KG1 (cell line): ENCODE measurements at regions not wholly inside any gene's neighbourhood (a gene's known extent, or its start where the extent isn't known, plus 50 kb on each side); places are given as distances from the start of the nearest gene placed in this dataset.

Experiments used
- DNase-seq: peaks from one replicate; lab custom pipeline; 2025; lab: John Stamatoyannopoulos, UW

GRCh38 chr4:66694739-66695138 is 850.6 kb downstream of the CENPC start:
- no peak for DNase-seq

DNA sequence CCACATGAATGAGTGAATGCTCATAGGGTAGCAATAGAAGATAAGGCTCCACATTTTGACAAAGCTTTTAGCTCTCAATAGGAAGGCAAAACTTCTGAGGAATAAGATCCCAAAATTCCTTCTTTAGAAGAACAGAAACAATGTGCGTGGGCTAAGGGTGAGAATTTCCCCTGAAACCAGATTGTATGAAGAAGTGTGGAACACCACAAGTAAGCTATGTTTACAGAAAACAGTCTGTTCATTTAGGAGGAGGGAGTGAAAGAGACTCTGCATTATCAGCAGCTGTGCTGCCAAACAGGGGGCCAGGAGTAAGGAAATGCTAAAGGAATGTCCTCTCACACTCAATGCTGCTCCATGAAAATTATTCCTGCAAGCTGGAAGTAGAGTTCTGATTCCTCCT is 851.6 kb downstream of the CENPC start:
- DNase-seq, result no peak

GRCh38 chr4:66691101-66691500 is 854.2 kb downstream of the CENPC start:
- no peak for DNase-seq

DNA sequence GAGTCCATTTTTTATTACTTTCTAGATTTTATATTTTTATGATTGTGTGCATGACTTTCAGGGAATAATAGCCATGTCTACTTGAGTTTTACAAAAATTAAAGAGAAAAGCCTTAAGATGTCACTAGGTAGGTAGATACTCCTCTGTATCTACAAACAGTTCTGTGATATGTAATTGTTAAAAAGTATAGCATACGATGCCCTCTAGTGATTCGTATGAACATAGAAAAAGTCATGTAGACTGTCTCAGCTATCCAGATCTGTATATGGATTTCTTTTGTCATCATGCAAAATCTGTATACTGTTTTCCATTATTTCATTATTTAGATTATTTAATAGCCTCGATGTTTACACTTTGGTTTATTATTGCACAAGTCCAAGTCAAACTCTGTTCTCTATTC is 856.6 kb downstream of the CENPC start:
- no peak for DNase-seq

DNA sequence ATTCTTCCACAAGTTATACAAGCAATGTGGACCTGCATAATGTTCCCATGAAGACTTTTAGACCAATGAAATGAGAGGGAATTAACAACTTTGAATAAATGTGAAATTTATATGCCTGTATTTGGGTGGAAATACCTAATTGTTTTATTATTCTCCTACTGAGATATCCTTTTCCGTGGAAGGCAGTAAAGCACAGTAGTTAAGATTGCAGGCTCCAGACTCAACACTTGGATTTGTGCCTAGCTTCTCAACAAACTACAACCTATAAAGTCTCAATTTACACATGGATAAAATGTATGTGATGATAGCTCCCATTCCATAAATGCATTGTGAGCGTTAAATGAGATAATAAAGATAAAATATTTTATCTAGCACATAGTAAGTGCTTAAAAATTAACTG is 857.8 kb downstream of the CENPC start:
- no peak for DNase-seq

DNA sequence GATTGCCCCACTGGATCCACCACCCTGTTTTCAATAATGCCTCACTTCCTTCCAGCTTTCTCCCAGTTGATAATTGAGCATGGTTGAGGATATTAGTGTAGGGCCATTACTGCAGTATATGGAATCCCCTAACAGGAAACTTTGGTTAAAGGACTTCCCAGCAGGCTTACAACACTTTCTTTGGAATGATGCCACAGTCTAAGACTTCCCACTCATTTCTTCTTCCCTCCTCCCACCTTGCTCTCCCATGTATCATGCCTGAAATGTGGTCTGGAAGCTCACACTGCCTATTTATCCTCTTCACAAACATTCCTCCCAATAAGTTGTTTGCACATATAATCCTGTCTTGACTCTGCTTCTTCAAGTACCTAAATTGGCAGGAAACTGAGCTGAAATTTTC is 863.3 kb downstream of the CENPC start:
- DNase-seq, result no peak

DNA sequence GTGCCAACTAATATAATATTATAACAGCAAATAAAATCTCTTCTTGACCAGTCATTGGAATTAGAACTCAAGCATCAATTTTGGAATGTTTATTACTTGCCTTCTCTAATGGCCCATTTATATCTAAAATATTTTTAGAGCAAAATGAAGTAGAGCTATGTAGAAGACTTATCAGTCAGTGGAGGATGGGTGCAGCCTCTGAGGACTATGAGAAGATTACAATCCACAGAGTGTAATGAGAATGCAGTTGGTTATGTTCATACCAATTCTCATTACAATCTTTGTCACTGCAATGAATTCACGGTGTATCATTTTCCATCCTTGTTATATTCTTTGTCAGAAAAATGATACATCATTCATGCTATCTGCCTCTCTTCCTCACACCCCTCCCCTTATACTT is 878.1 kb downstream of the CENPC start:
- no peak for DNase-seq

GRCh38 chr4:66662620-66663019 is 882.7 kb downstream of the CENPC start:
- DNase-seq, result no peak

DNA sequence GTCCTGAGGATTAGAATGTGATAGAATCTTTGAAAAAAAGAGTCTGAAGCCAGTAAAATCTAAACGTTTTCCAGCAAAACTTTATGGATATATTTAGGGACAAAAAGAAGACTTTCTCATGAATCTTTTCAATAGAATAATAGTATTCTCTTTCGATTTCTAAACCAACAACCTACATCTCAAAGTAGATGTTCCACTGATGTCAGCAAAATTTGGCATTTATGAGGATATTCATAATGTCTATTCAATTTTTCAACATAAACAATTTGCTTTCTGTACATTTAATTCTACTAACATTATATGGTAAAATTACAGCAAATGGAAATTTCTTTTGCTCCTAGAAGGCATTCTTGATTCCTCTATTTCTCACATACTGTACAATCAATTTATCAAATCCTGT is 886.5 kb downstream of the CENPC start:
- no peak for DNase-seq

DNA sequence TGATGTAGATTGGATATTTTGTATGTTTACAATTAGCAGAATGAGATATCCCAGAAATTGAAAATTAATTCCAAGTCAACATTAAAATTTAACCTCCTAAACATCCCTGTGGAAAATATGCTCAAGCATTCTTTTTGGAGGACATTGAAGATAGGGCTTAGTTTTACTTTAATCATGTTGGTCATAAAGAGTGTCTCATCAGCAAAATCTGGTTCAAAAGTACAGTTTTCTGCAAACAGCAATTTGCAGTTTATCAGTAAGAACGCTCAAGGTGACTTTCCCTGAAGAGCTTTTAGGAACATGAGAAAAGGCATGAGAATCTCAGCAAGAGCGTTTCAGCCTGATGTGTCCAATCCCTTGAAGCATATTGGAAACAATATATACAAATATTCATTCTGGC is 889.8 kb downstream of the CENPC start:
- no peak for DNase-seq

GRCh38 chr4:66653937-66654336 is 891.4 kb downstream of the CENPC start:
- no peak for DNase-seq

DNA sequence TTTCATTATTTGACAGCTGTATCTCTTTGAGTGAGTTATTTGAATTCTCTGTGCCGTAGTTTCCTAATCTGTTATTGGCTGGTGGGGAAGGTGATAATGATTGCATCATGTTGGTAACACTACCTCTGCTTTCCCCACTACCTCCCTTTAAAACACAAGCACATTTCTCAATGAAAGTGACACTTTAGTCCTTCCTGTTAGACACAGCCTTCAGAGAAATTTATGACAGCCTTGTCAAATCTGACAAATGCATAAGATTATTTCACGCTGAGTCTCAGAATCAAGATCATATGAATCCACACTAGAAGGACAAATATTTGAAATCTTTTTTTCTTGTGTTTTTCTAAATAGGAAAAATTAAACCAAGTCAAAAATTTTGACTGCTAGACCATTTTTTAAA is 896.1 kb downstream of the CENPC start:
- DNase-seq, result no peak

DNA sequence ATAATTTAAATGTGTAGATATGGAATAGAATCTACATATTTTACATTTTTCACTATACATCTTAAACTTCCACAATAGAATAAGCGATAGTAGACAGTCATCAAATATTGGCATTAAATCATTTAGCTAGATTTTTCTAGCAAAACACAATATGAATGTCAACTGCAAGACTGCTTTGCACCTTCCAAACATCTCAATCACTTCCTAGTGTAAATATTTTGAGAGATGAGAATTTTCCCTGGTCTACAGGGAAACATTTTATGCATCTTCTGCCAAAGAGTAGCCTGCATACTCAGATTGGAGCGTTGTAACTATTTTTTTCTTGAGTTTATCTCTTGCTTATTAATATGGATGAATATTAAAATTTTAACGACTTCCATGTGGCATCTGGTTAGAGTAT is 897.4 kb downstream of the CENPC start:
- no peak for DNase-seq

DNA sequence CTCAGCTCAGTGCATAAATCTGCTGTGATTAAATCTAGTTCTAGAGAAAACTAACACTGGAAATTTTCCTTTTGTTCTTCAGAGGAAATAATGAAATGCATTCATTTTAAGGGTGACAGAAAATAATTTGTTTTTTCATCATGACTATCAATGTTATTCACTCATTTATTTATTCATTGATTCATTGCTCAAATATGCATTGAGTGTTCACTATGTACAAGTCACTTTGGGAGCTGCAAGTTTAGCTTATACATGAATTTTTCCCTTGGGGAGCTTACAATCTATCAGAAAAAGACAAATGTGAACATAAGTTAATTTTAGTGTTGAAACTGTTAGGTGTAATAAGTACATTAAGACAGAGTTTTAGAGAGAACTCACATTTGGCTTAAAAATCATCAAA is 897.8 kb downstream of the CENPC start:
- no peak for DNase-seq

DNA sequence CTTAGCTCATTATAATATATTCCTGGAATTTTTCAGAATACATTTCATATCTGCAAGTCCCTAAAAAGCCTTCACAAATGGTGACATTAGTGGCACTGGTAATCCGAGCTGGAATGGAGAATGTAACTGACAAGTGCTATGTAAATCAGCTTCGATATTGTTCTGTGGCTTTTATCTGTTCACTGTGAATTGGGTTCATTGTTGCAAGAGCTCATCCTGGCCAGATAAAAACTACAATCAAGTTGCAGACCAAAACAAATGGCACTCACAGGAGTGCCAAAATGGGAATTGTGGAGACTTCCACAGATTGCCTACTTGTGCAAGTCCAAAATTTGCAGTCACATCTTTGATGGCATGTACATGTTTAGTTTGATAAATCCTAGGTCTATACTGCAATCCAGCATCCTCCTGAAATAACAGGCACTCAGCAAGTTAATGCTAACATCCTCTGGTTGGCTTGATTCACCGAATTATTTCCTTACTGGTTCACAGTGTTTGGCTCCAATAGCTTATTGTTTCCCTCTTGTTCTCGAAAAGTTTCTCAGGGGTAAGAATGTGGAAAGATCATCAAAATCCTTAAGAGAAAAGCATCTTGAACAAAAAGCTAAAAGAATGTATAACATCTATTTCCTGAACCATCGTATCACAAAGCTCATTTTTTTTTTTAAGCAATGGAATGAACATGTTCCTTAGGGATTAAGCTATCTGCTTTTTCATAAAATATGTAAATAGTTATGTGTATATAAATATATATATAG is 904.9 kb downstream of the CENPC start:
- no peak for DNase-seq

- DNase-seq, result no peak
Measured at GRCh38 chr4:66639361-66639760, 905.9 kb downstream of the CENPC start.

DNA sequence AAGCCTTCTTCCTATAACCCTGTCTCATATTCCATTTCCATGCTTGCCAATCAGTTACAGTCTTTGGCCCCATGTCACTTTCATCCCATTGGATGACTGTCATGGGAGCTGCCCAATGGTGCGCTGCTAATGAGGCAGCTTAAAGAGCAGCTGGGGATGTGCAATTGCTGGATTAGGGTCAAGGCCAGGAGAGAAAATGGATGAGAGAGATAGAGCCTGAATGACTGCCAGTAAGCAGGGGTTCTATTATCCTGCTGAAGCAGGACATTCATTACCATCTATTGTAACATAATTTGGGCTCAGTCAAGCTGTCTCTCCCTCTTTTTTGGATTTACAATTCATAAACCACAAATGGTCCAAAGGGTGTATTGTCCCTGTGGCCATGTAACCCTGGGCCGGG is 909.0 kb downstream of the CENPC start:
- DNase-seq, result no peak

DNA sequence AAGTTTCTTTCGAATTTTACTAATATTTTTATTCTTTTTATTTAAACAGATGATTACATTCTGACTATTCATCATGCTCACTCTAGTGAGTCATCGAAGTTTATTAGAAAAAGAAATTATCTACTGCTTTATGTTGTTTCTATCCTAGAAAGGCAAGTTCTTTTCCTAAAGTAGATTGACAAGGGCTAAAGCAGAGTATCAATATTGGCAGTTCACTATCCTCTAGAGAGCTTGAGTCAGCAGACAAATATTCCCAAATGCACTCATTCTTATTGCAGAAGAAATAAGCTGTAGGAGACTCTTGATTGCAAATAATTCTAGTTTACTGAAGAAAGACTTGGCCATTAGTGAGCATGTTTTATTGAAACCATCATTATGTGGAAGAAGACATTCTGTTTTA is 911.8 kb downstream of the CENPC start:
- no peak for DNase-seq

- DNase-seq, result no peak
Measured at GRCh38 chr4:66629927-66630326, 915.4 kb downstream of the CENPC start.

GRCh38 chr4:66628146-66628545 is 917.2 kb downstream of the CENPC start:
- DNase-seq, result no peak

DNA sequence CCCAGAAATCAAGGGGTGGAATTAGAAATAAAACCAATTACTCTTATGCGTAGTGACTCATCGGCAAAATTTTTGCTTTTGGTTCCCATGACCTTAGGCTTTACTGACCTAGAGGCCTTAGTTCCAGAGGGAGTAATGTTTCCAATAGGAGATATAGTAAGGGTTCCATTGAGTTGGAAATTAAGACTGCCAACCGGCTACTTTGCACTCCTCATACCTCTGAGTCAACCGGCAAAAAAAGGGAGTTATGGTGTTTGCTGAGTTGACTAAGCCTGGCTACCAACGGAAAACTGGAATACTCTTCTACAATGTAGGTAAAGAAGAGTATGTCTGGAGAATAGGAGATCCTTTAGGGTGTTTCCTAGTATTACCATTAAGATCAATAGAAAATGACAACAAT is 919.8 kb downstream of the CENPC start:
- DNase-seq, result no peak

DNA sequence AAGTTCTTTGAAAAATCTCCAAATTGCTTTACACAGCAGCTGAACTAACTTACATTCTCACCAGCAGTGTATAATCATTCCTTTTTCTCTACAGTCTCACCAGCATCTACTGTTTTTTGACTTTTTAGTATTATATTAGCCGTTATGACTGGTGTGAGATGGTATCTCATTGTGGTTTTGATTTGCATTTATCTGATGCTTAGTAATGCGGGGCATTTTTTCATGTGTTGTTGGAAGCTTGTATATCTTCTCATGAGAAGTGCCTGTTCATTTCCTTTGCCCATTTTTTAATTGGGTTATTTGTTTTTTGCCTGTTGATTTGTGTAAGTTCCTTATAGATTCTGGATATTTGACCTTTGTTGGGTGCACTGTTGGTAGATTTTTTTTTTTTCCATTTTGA is 931.7 kb downstream of the CENPC start:
- no peak for DNase-seq

DNA sequence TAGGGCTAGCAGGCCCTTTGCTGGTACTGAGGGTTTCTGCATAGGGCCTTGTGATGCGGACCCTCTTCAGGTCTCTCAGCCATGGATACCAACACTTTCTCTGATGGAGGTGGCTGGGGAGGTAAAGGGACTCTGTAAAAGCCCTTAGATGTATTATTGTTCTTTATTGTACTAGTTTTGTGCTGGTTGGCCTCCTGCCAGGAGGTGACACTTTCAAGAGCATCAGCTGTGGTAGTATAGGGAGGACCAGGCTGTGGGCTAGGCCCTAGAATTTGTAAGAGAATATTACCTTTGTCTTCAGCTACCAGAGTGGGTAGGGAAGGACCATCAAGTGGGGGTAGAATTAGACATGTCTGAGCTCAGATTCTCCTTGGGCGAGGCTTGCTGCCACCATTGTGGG is 936.3 kb downstream of the CENPC start:
- DNase-seq, result no peak

GRCh38 chr4:66606908-66607307 is 936.6 kb upstream of the EPHA5 start:
- DNase-seq, result no peak

DNA sequence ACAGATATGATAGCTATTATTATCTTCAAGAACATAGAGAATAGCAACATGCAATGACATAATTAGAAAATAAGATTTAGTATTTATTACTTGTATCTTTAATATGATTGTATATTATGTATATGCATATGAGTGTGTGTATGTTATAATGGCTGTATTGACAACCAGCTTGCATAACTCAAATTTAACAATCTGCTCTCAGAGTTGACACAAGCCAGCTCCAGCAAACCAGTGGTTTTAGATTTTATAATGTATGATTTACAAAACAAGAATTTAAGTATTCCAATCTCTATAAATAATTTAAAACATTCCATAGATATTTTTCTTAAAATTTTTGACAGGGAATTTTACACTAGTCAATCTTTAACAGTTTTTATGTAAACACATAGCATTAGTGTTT is 935.9 kb upstream of the EPHA5 start:
- DNase-seq, result no peak
